Ramos (cell line): ENCODE measurements at regions not wholly inside any gene's neighbourhood (a gene's known extent, or its start where the extent isn't known, plus 50 kb on each side); places are given as distances from the start of the nearest gene placed in this dataset.

ENCODE experiments used
- in situ Hi-C: fragments of 300-500 bp; cut with MboI; formaldehyde crosslinking; loops from one replicate; pipeline ENCODE4 v1.14.3; 2022; ENCODE audit warnings: low sequenced_read_pairs; ENCODE audit not compliant: unreplicated experiment

DNA sequence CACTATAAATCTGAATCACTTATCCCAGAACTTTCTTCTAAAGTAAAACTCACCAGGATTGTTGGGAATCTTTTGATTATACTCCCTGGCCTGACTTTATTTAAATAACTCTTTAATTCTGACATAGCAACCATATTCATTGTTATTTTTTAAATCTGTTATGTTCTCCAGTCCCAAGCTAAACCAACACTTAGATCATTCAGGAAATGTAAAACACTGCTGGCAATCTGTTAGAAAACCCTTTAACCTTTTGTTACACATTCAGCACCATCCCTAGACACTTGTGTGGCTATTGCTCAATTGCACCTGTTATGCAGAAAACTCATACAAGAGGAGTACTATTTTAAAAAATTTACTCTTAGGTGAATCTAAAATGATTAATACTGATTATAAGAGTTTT, 101.8 kb upstream of the NHSL1 start:
- in situ Hi-C loops, result no loop called here

GRCh38 chr6:138605958-138606357, 106.7 kb upstream of the NHSL1 start:
- in situ Hi-C loops, result no loop called here

- in situ Hi-C loops, result no loop called here
Measured at GRCh38 chr6:138607478-138608433, 108.5 kb upstream of the NHSL1 start.

GRCh38 chr6:138608896-138609295, 109.6 kb upstream of the NHSL1 start:
- in situ Hi-C loops, result no loop called here

- in situ Hi-C loops, result no loop called here
Measured at GRCh38 chr6:138609801-138610430, 110.6 kb upstream of the NHSL1 start.

- in situ Hi-C loops, result no loop called here
Measured at GRCh38 chr6:138610816-138611215, 111.5 kb upstream of the NHSL1 start.

GRCh38 chr6:138614151-138614550, 114.9 kb upstream of the NHSL1 start:
- in situ Hi-C loops, result no loop called here

- in situ Hi-C loops, result no loop called here
Measured at GRCh38 chr6:138618168-138618567, 118.9 kb upstream of the NHSL1 start.

GRCh38 chr6:138620630-138621029, 121.3 kb upstream of the NHSL1 start:
- in situ Hi-C loops, result no loop called here

DNA sequence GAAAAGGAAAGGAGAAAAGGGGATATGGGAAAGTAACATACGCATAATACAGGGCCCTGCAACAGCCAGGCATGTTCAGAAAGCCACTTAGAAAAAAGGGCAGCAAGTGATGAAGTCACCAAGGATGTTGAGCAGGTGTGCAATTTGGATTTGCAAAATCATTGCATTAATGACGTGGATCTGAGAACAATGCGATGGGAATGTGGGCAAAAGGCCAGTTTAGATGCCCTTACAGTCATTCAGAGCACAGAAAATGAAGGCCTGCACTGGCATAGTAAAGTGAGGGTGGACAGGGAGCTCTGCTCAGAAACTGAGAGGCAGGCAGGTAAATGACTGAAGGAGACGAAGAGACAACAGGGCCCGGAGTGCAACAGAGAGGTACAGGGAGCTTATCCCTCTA, 123.7 kb upstream of the NHSL1 start:
- in situ Hi-C loops, result no loop called here

DNA sequence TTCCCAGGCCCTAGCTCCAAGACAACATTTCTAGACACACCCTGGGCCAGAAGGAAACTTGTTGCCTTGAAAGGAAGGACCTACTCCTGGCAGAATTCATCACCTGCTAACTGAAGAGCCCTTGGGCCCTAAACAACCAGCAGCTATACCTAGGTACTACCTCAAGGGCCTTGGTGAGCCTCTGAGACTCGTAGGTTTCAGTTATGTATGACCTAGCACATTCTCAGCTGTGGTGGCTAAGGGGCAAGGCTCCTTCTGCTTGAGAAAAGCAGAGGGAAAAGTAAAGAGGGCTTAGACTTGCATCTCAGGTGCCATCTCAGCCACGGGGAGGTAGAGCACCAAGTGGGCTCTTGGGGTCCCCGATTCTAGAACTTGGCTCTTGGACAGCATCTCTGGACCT, 132.3 kb upstream of the NHSL1 start:
- in situ Hi-C loops, result no loop called here

DNA sequence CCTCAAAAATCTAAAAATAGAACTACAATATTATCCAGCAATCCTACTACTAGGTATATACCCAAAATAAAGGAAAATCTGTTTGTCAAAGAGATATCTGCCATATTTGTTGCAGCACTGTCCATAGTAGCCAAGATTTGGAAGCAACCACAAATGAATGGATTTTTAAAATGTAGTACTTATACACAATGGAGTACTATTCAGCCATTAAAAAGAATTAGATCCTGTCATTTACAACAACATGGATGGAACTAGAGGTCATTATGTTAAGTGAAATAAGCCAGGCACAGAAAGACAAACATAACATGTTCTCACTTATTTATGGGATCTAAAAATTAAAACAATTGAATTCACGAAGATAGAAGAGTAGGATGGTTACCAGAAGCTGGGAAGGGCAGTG, 135.7 kb upstream of the CCDC28A start:
- in situ Hi-C loops, result no loop called here

DNA sequence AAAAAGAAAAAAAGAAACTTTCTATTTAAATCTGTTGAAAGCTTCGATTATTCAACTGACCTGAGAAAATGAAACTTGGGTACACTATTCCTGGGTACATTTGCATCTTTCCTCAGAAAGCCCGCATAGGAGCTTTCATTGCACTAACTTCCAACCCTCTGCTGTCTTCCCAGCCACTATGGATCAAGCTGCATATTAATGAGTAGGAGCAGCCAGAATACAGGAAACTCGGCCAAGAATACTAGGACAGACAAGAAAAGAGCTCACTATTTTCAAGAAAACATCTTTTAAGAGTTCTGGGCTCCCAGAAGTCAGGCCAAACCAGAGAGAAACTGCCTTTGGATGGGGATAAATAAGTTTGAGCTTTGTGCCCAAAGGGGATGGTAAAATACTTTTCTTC, 135.0 kb upstream of the CCDC28A start:
- in situ Hi-C loops, result no loop called here

DNA sequence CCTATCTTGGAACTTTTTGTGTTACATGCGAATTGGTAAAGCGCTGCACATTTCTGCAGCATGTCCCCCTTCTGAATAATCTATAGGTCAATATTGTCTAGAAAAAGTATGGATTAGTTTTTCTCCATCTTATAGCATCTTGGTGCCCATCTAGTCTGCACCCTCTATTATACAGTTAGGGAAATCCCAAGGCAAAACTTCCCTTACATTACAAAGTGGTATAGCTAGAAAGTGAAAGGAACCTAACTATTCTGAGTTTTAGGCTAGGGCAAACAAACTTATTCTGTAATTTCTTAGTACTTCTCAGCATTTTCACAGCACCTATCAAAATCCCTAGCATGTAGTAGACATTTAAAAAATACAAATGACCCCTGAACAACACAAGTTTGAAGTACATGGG, 133.5 kb upstream of the CCDC28A start:
- in situ Hi-C loops, result no loop called here

- in situ Hi-C loops, result no loop called here
Measured at GRCh38 chr6:138643210-138643609, 130.4 kb upstream of the CCDC28A start.

DNA sequence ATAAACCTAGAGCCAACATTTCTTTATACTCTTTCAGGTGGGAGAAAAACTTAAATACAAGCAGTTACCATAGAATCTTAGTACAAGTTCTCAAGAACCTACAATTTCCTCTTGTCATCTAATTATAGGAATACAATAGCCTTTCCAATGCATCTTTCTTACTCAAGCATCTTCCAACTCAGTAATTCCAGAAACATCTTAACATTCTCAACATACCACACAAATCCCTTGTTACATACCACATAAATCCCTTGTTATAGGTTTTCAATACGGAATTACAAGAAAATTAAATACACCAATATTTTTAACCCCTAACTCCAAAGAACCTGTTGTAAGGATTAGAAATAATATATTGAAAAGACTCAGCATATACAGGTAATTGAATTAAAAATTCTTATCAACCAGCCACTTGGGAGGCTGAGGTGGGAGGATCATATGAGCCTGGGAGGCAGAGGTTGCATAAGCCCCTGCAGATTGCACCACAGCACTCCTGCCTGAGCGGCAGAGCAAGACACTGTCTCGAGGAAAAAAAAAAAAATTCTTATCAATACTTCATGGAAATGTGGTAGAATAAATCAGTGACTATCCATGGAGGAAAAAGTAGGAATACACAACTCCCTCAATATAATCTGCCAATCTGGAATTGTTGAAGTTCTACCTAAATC, 127.5 kb upstream of the CCDC28A start:
- in situ Hi-C loops, result no loop called here

DNA sequence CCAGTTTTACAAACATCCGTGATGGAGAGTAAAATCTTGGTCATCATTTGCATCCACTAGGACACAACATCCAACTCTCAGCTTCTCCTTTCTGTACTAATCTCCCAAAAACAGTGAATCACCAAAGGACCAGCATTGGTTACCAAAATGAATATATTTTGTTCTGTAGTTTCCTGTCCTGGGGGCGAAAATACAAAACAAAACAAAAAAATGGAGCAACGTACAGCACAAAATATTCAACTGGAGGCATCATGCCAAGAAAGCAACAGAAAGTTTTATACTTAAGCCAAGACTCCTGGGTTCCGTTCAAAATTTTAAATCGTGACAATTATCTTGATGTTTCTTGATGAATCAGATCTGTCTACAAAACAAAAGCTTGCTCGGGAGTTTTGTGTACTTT, 126.6 kb upstream of the CCDC28A start:
- in situ Hi-C loops, result no loop called here

GRCh38 chr6:138648127-138648526, 125.4 kb upstream of the CCDC28A start:
- in situ Hi-C loops, result no loop called here

GRCh38 chr6:138651491-138651890, 122.1 kb upstream of the CCDC28A start:
- in situ Hi-C loops, result no loop called here

DNA sequence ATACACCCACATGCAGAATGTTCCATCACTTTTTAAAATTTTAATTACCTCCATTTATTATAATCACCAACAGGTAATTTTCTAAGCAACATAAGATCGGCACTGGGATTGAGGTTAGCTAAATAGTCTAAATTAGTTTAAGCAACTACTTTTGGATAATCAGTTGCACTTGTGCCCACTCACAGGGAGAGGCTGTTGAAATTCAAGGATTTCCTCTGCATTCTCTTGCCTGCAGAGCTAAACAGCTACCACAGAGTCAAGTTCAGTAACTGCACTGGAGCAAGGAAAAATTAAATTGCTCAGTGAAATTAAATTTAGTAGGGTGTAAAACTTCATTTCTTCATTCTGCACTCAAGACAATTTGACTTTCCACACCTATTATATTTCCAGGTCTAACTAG, 120.7 kb upstream of the CCDC28A start:
- in situ Hi-C loops, result no loop called here

- in situ Hi-C loops, result no loop called here
Measured at GRCh38 chr6:138653435-138653834, 120.1 kb upstream of the CCDC28A start.
